Ascending aorta (tissue), 2 donors: ENCODE measurements at regions not wholly inside any gene's neighbourhood (a gene's known extent, or its start where the extent isn't known, plus 50 kb on each side); places are given as distances from the start of the nearest gene placed in this dataset.

ENCODE experiments used
- DNase-seq, 2 donors: peaks; one replicate each; pipeline ENCODE4 v3.0.0-alpha.2; 2019; ENCODE audit warnings: low spot score in 2 of 2
- H3K27ac ChIP-seq, 2 donors: fragments of 200-600 bp; sonication (generic); one replicate each; pipeline ENCODE4 v1.5.1; 2016 to 2017; ENCODE audit warnings: mild to moderate bottlenecking in 1 of 2
- H3K27me3 ChIP-seq: fragments of 200-600 bp; sonication (generic); one replicate; pipeline ENCODE4 v1.5.1; 2017
- H3K36me3 ChIP-seq, 2 donors: fragments of 200-600 bp; sonication (generic); one replicate each; pipeline ENCODE4 v1.5.1; 2016
- H3K4me1 ChIP-seq, 2 donors: fragments of 200-600 bp; sonication (generic); one replicate each; pipeline ENCODE4 v1.5.1; 2016 to 2017; ENCODE audit warnings: mild to moderate bottlenecking in 1 of 2
- H3K4me3 ChIP-seq, 2 donors: fragments of 200-600 bp; sonication (generic); one replicate each; pipeline ENCODE4 v1.5.1; 2016 to 2017; ENCODE audit warnings: mild to moderate bottlenecking in 1 of 2
- H3K9me3 ChIP-seq, 2 donors: fragments of 200-600 bp; sonication (generic); one replicate each; pipeline ENCODE4 v1.5.1; 2016
- CTCF ChIP-seq, 3 experiments: fragments of 200-600 bp in 2 of 3; fragments of 450-650 bp in 1 of 3; sonication (generic) in 2 of 3; IDR thresholded peaks; one replicate each; pipeline ENCODE4 v1.5.1; 2016 to 2019; ENCODE audit warnings: antibody characterized with exemption in 3 of 3, mild to moderate bottlenecking in 1 of 3, moderate library complexity in 1 of 3
- intact Hi-C: fragments of 100-400 bp; cut with DNase I; formaldehyde crosslinking; loops from one replicate; pipeline ENCODE4 v1.15.1; 2023

DNA sequence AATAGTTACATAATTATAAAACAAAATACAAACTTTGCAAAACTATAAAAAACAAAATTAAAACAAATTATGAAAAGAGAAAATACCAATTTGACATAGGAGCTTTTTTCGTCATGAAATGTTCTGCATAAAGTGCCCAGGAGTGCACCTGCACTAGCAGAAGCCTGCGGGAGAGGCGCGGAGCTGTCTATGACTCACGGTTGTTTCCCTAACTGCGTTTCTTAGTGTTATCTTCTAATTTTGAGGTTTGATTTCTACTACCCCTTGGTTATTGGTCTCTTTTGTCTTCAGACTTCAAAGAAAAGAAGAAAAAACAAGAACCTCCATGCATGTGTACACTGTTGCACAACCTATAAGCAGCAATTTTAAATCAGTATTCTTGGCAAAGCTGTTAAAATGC, 740.9 kb upstream of the LRRC4C start:
- no peaks in the 10 kb centered on the region for H3K9me3 ChIP-seq
- DNase-seq: no peak
- no peaks in the 10 kb centered on the region for H3K4me1 ChIP-seq
- H3K27ac ChIP-seq: no peak overlapping the region
- TF ChIP-seq CTCF (IDR thresholded peaks at IDR 0.05): no peak
- H3K36me3 ChIP-seq: no peaks in the 10 kb centered on the region
- intact Hi-C loops: no loop called here
- no peaks in the 10 kb centered on the region for H3K27me3 ChIP-seq
- no peak overlapping the region for H3K4me3 ChIP-seq

- H3K9me3 ChIP-seq: no peaks in the 10 kb centered on the region
- no peaks in the 10 kb centered on the region for H3K4me1 ChIP-seq
- no peak overlapping the region for H3K4me3 ChIP-seq
- no peaks in the 10 kb centered on the region for H3K27me3 ChIP-seq
- intact Hi-C loops: no loop called here
- DNase-seq: no peak
- no peaks in the 10 kb centered on the region for H3K36me3 ChIP-seq
- no peak overlapping the region for H3K27ac ChIP-seq
- TF ChIP-seq CTCF (IDR thresholded peaks at IDR 0.05): no peak
Measured at GRCh38 chr11:42201603-42202148, 742.2 kb upstream of the LRRC4C start.

DNA sequence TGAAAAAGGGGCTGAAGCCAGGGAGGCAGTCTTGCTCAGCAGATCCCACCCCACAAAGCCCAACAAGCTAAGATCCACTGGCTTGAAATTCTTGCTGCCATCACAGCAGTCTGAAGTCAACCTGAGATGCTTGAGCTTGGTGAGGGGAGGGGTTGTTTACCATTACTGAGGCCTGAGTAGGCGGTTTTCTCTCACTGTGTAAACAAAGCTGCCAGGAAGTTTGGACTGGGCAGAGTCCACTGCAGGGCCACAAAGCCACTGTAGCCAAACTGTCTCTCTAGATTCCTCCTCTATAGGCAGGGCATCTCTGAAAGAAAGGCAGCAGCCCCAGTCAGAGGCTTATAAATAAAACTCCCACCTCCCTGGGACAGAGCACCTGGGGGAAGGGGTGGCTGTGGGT, 746.1 kb upstream of the LRRC4C start:
- H3K4me1 ChIP-seq: no peaks in the 10 kb centered on the region
- no peak for TF ChIP-seq CTCF (IDR thresholded peaks at IDR 0.05)

DNA sequence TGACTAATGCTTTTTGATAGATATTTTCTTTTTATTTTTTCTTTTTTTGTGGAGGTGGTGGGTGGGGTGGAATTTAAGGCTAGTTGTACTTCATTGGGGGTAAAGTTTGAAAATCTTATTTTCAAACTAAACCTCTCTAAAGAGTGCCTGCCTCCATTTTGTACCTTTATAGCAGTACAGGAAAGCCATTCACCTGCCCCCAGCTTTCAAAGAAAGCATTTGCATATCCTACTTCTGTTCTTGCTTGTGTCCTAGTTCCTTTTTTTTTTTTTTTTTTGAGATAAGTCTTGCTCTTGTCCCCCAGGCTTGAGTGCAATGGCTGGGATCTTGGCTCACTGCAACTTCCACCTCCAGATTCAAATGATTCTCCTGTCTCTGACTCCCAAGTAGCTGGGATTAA, 766.2 kb upstream of the LRRC4C start:
- intact Hi-C loops: no loop called here
- no peaks in the 10 kb centered on the region for H3K4me1 ChIP-seq
- H3K27me3 ChIP-seq: no peaks in the 10 kb centered on the region
- H3K27ac ChIP-seq: no peak overlapping the region
- no peak overlapping the region for H3K4me3 ChIP-seq
- H3K9me3 ChIP-seq: no peaks in the 10 kb centered on the region
- no peaks in the 10 kb centered on the region for H3K36me3 ChIP-seq
- no peak for TF ChIP-seq CTCF (IDR thresholded peaks at IDR 0.05)
- DNase-seq: no peak

More for the DNA sequence above, 746.1 kb upstream of the LRRC4C start:
- DNase-seq: no peak
- Histone ChIP-seq H3K4me3 (no peak overlapping the region), H3K27me3 (no peaks in the 10 kb centered on the region), H3K27ac (no peak overlapping the region), H3K36me3 (no peaks in the 10 kb centered on the region), H3K9me3 (no peaks in the 10 kb centered on the region)
- intact Hi-C loops: no loop called here

DNA sequence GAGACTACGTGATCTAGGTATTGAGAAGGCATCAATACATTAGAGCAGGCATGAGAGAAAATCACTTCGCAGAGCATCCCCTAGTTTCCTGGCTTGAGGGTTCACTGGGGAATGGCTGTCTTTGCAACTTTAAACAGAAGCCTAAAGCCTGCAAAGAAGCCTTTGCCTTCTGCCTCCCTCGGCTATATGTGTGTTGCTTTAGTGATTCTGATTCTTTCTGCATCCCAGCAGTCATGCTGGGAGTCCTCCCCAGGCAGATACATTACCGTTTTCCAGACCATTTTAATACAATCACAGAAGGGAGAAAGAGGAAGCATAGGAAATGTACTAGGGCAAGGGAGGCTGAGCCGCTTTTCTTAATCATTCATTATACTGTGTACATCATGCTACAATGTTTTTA, 773.2 kb upstream of the LRRC4C start:
- intact Hi-C loops: no loop called here
- Histone ChIP-seq H3K27me3 (no peaks in the 10 kb centered on the region), H3K4me1 (no peaks in the 10 kb centered on the region)

More for the DNA sequence above, 773.2 kb upstream of the LRRC4C start:
- H3K36me3 ChIP-seq: no peaks in the 10 kb centered on the region
- no peak for TF ChIP-seq CTCF (IDR thresholded peaks at IDR 0.05)
- no peak overlapping the region for H3K27ac ChIP-seq
- H3K9me3 ChIP-seq: no peaks in the 10 kb centered on the region
- DNase-seq: no peak
- H3K4me3 ChIP-seq: no peak overlapping the region
